ENCODE measurements at regions not wholly inside any gene's neighbourhood (a gene's known extent, or its start where the extent isn't known, plus 50 kb on each side); places are given as distances from the start of the nearest gene placed in this dataset.
A peak's percentile ranks its signal among the peaks of the same experiment; 100 is the strongest.

DNA sequence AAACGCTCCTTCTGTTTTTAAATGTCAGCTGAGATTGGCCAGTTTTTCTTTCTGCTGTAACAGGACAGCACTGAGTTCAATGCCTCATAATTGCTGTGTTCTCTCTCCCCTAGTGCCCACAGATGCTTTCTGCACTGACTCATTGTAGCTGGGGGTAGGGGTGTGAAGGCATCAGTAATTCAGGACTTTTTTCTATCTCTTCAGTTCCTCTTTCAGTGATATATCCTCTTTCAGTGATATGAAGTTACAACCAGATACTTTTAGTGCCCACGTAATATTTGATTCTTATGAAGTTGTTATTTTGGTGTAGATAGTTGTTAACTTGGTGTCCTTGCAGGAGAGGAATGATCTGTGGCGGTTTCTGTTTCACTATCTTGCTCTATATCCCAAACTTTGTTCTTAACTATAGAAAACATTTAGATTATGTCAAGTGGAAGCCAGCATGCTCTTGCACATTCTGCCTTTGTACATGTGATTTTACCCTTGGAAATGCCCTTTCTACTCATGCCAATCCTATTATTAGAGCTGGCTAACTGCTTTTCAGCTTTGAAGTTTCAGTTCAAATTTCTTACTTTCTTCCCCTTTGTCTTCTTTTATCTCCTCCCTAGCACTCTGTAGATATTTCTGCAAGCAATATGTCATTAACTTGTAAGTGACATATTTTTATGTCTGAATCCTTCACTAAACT lies 1258.4 kb downstream of the FAM133A start:
- TF ChIP-seq GATA3 (IDR thresholded peaks at IDR 0.05; ENCODE audit: low read depth, low read length) = no peak
- no peak for TF ChIP-seq GATA2 (IDR thresholded peaks at IDR 0.05; ENCODE audit: low read depth, low read length)

DNA sequence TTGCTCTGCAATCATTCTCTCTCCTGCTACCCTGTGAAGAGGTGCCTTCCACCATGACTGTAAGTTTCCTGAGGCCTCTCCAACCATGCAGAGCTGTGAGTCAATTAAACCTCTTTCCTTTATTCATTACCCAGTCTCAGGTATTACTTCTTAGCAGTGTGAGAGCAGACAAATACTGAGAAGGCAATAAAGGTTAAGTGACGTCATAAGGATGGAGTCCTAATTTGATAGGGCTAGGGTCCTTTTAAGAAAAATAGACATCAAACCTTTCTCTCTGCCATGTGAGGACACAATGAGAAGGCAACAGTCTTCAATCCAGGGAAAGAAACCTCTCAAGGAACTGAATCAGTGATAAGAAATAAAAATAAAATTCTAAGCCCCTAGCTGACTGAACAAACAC lies 1262.7 kb downstream of the FAM133A start:
- no peak for TF ChIP-seq GATA2 (IDR thresholded peaks at IDR 0.05; ENCODE audit: low read depth, low read length)
- TF ChIP-seq GATA3 (IDR thresholded peaks at IDR 0.05; ENCODE audit: low read depth, low read length) = no peak

- TF ChIP-seq GATA2 (IDR thresholded peaks at IDR 0.05; ENCODE audit: low read depth, low read length) = no peak
- no peak for TF ChIP-seq GATA3 (IDR thresholded peaks at IDR 0.05; ENCODE audit: low read depth, low read length)
Measured at GRCh38 chrX:94937491-94937890, 1263.5 kb downstream of the FAM133A start.

GRCh38 chrX:94942603-94943002 lies 1268.6 kb downstream of the FAM133A start:
- TF ChIP-seq GATA3 (IDR thresholded peaks at IDR 0.05; ENCODE audit: low read depth, low read length) = no peak
- no peak for TF ChIP-seq GATA2 (IDR thresholded peaks at IDR 0.05; ENCODE audit: low read depth, low read length)

GRCh38 chrX:94961730-94962129 lies 1287.7 kb downstream of the FAM133A start:
- TF ChIP-seq GATA2 (IDR thresholded peaks at IDR 0.05; ENCODE audit: low read depth, low read length) (peak; percentile 7; the same call in 1 of the 2 replicates), GATA3 (IDR thresholded peaks at IDR 0.05; ENCODE audit: low read depth, low read length) (peak; percentile 62; the same call in 1 of the 2 replicates)

DNA sequence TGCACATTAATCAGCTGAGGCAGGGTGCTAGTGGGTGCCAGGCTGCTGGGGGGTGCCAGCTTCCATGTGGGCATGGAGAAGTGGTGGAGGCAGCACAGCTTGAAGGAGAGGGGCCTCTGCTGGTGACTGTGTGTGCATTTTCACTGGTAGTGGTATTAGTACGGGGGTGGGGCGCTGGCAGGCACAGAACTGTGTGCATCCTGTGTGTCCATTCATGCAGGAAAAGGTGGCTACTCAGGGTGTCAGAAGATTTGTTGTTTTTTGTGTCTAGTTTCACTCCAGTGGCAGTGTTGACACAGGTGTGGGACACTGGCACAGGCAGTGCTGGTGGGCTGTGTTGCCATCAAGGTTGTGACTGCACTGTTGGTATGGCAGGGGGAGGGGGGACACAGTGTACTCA lies 1303.6 kb downstream of the FAM133A start:
- no peak for TF ChIP-seq GATA2 (IDR thresholded peaks at IDR 0.05; ENCODE audit: low read depth, low read length)

- TF ChIP-seq GATA3 (IDR thresholded peaks at IDR 0.05; ENCODE audit: low read depth, low read length) (no peak), GATA2 (IDR thresholded peaks at IDR 0.05; ENCODE audit: low read depth, low read length) (no peak)
Measured at GRCh38 chrX:94977986-94978385, 1304.0 kb downstream of the FAM133A start.

Data from SH-SY5Y (cell line).